Kidney (tissue), 13 donors: ENCODE measurements at regions not wholly inside any gene's neighbourhood (a gene's known extent, or its start where the extent isn't known, plus 50 kb on each side); places are given as distances from the start of the nearest gene placed in this dataset.
"Not testable (repeated sequence)": the region's sequence is repeated elsewhere in the genome, so short reads cannot be mapped to it uniquely, and the experiment has no call there.

Experiments
- DNase-seq, 5 donors: peaks; one replicate each; pipeline ENCODE4 v3.0.0-alpha.2; 2013 to 2020
- FAIRE-seq: peaks from 2 replicates; lab custom pipeline; 2012; peaks lifted over from hg19 to GRCh38; lab: Jason Lieb, UNC
- H3K27ac ChIP-seq, 2 donors: one replicate each; pipeline ENCODE4 v1.7.0; 2013; ENCODE audit warnings: low read depth in 2 of 2, low read length in 2 of 2, inconsistent platforms in 1 of 2
- H3K27me3 ChIP-seq: one replicate; pipeline ENCODE4 v1.7.1; 2013; ENCODE audit warnings: low read length, inconsistent platforms; ENCODE audit not compliant: control insufficient read depth, insufficient read depth
- H3K36me3 ChIP-seq, 3 donors: one replicate each; pipeline versions ENCODE4 v1.7.0 to v1.7.1; 2013; ENCODE audit warnings: low read length in 3 of 3, control low read depth in 1 of 3, inconsistent platforms in 1 of 3; ENCODE audit not compliant: insufficient read depth in 3 of 3, control insufficient read depth in 2 of 3
- H3K4me1 ChIP-seq, 3 donors: one replicate each; pipeline versions ENCODE4 v1.7.0 to v1.7.1; 2013; ENCODE audit warnings: low read length in 3 of 3, inconsistent platforms in 1 of 3, low read depth in 1 of 3; ENCODE audit not compliant: control insufficient read depth in 2 of 3, insufficient read depth in 2 of 3
- H3K4me3 ChIP-seq, 3 donors: one replicate each; pipeline versions ENCODE4 v1.7.0 to v1.8.1; 2013; ENCODE audit warnings: low read length in 3 of 3, control low read depth in 1 of 3, inconsistent platforms in 1 of 3
- H3K9ac ChIP-seq, 3 donors: one replicate each; pipeline versions ENCODE4 v1.7.0 to v1.7.1; 2013; ENCODE audit warnings: low read length in 3 of 3, control low read depth in 1 of 3, inconsistent platforms in 1 of 3
- H3K9me3 ChIP-seq, 3 donors: one replicate each; pipeline versions ENCODE4 v1.7.0 to v1.7.1; 2013; ENCODE audit warnings: low read length in 3 of 3, control low read depth in 1 of 3, inconsistent platforms in 1 of 3; ENCODE audit not compliant: control insufficient read depth in 2 of 3, insufficient read depth in 1 of 3
- intact Hi-C: fragments of 100-400 bp; cut with DNase I; formaldehyde crosslinking; loops from one replicate; pipeline ENCODE4 v1.11.1; 2022
- TF ChIP-seq, protein P1 (sequence below): IDR thresholded peaks from 3 replicates; pipeline ENCODE4 v1.5.1; 2012; ENCODE audit warnings: mild to moderate bottlenecking, moderate library complexity, borderline replicate concordance; ENCODE audit not compliant: insufficient read depth; ENCODE audit errors: extremely low read depth
- donor health status: control.
- donor health status: control.
- donor health status: control.
- donor health status: control.
- donor health status: control.
- donor health status: DM: yes; HTN: yes; CAD: no.
- donor health status: Normal renal cell carcinoma (clear cell type).

DNA sequence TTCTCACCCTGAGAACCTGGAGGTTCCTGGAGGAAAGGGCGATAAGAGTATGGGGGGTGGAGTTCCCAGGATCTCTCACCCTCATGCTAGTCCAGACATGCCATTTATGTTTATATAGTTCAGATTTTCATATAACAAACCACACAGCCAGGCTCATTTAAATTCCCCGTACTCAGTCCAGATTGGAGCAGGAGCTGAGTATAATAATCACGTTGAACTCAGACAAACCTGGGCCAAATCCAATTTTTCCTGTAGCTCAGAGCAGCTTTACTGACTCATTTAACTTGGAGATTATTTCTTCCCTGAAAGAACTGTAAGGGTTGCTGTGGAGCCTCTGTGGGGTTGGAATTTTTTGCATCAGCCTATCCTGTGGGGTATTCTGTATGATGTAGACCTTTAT, 660.8 kb downstream of the TMEM121 start:
- Histone ChIP-seq H3K9ac (no peak overlapping the region), H3K36me3 (no peaks in the 10 kb centered on the region), H3K4me3 (no peak overlapping the region), H3K27me3 (no peaks in the 10 kb centered on the region), H3K27ac (no peak overlapping the region), H3K4me1 (no peaks in the 10 kb centered on the region), H3K9me3 (no peaks in the 10 kb centered on the region)
- TF ChIP-seq, protein P1, sequence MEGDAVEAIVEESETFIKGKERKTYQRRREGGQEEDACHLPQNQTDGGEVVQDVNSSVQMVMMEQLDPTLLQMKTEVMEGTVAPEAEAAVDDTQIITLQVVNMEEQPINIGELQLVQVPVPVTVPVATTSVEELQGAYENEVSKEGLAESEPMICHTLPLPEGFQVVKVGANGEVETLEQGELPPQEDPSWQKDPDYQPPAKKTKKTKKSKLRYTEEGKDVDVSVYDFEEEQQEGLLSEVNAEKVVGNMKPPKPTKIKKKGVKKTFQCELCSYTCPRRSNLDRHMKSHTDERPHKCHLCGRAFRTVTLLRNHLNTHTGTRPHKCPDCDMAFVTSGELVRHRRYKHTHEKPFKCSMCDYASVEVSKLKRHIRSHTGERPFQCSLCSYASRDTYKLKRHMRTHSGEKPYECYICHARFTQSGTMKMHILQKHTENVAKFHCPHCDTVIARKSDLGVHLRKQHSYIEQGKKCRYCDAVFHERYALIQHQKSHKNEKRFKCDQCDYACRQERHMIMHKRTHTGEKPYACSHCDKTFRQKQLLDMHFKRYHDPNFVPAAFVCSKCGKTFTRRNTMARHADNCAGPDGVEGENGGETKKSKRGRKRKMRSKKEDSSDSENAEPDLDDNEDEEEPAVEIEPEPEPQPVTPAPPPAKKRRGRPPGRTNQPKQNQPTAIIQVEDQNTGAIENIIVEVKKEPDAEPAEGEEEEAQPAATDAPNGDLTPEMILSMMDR = no peak
- intact Hi-C loops = no loop called here
- FAIRE-seq (no peak), DNase-seq (no peak)

DNA sequence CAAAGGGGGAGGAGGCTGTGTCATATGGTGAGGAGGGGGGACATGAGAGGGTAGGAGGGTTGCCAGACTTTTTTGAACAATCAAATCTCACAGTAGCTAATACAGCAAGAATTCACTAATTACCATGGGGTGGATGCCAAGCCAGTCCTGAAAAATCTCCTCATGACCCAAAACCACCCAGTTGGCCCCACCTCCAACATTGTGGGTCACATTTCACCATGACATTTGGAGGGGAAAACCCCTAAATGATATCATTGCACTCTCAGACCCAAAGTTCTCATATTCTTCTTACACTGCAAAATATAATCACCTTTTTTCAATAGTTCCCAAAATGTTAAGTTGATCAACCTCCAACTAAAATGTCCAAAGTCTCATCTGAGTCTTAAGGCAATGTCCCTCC, 666.3 kb downstream of the TMEM121 start:
- H3K9ac ChIP-seq, H3K9me3 ChIP-seq, DNase-seq, H3K36me3 ChIP-seq, H3K27me3 ChIP-seq, FAIRE-seq, H3K4me3 ChIP-seq, intact Hi-C loops, H3K27ac ChIP-seq, H3K4me1 ChIP-seq: not testable (repeated sequence)

DNA sequence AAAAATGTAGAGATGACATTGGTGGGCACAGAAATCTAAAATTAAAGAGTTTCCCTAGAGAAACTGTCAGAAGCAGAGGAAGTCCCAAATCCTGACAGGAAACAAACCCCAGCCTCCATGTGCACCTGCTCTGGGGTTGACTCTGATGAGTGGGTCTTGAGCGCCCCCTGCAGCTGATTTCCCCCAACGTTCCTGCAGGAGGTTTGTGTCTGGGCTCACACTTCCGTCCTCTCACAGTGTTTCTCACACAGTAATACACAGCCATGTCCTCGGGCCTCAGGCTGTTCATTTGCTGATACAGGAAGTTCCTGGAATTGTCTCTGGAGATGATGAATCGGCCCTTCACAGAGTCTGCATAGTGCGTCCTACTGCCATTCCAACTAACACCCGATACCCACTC, 670.1 kb downstream of the TMEM121 start:
- H3K27me3 ChIP-seq, FAIRE-seq, H3K4me1 ChIP-seq, H3K9me3 ChIP-seq, H3K36me3 ChIP-seq, H3K9ac ChIP-seq, H3K27ac ChIP-seq, H3K4me3 ChIP-seq, intact Hi-C loops, DNase-seq: not testable (repeated sequence)

DNA sequence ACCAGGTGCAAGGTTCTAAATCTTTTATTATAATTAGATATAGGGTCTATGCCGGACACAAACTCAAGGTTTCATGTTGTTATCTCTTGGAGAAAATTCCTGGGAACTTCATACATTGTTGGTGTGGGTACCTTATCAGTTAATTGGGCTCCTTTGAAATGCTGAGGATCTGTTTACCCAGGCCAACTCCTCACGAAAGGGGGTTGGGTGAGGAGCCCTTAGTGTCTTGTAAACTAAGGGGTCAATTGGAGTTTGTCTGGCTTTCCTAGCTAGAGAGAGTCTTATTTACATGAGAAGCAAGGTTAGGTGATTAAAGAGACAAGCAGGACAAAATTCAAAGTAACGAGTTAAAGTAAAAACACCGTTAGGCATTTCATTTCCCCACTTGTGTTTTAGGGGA, 670.9 kb downstream of the TMEM121 start:
- H3K4me1 ChIP-seq, FAIRE-seq: not testable (repeated sequence)

DNA sequence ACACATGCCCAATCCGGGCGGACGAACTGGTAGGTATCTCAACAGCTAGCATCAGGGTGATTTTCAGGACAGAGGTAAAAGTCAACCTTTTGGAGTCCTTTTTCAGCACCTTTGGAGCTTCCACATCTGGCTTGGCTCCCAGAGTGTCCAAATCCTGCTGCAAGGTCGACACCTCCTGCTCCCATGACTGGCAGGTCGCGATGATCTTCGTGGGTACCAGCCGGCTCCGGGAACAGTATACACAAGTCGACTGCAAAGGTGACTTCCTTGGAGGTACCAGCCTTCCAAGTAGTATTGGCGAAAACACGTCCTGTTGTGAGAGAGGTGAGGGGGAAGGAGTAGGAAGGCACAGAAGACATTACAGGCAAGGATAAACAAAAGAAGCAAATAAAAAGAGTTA, 672.7 kb downstream of the TMEM121 start:
- Histone ChIP-seq H3K9me3 (no peaks in the 10 kb centered on the region), H3K27ac (no peak overlapping the region), H3K4me1 (no peaks in the 10 kb centered on the region), H3K4me3 (no peak overlapping the region), H3K36me3 (no peaks in the 10 kb centered on the region), H3K9ac (no peak overlapping the region), H3K27me3 (no peaks in the 10 kb centered on the region)
- TF ChIP-seq, protein P1 = no peak
- intact Hi-C loops = no loop called here
- no peak for DNase-seq
- FAIRE-seq = no peak

More for the DNA sequence above, 670.9 kb downstream of the TMEM121 start:
- H3K27ac ChIP-seq, H3K9ac ChIP-seq, H3K27me3 ChIP-seq, H3K9me3 ChIP-seq, H3K36me3 ChIP-seq, DNase-seq, intact Hi-C loops, H3K4me3 ChIP-seq: not testable (repeated sequence)
